GM18511 (cell line): ENCODE measurements at regions not wholly inside any gene's neighbourhood (a gene's known extent, or its start where the extent isn't known, plus 50 kb on each side); places are given as distances from the start of the nearest gene placed in this dataset.

ENCODE experiments used
- ATAC-seq: cut with Tn5 transposase; IDR thresholded peaks from one replicate; pipeline ENCODE4 v1.9.1; 2021; ENCODE audit warnings: mild to moderate bottlenecking, moderate library complexity; ENCODE audit not compliant: unreplicated experiment

- ATAC-seq, result no peak
Observed at GRCh38 chr6:76702187-76702586, 629.7 kb upstream of the IMPG1 start.

GRCh38 chr6:76701610-76702009 is 629.1 kb upstream of the IMPG1 start:
- ATAC-seq, result no peak

- ATAC-seq, result no peak
Observed at GRCh38 chr6:76697585-76697984, 625.1 kb upstream of the IMPG1 start.

GRCh38 chr6:76694795-76695194 is 622.3 kb upstream of the IMPG1 start:
- no peak for ATAC-seq

- no peak for ATAC-seq
Observed at GRCh38 chr6:76684875-76685274, 612.4 kb upstream of the IMPG1 start.

- no peak for ATAC-seq
Observed at GRCh38 chr6:76683985-76684384, 611.5 kb upstream of the IMPG1 start.

GRCh38 chr6:76682842-76683241 is 610.4 kb upstream of the IMPG1 start:
- ATAC-seq, result peak; percentile 68

GRCh38 chr6:76681781-76682180 is 609.3 kb upstream of the IMPG1 start:
- ATAC-seq, result no peak

GRCh38 chr6:76677017-76677416 is 604.6 kb upstream of the IMPG1 start:
- no peak for ATAC-seq

GRCh38 chr6:76671751-76672150 is 599.3 kb upstream of the IMPG1 start:
- no peak for ATAC-seq

GRCh38 chr6:76644231-76644630 is 571.8 kb upstream of the IMPG1 start:
- ATAC-seq, result no peak

GRCh38 chr6:76639941-76640340 is 567.5 kb upstream of the IMPG1 start:
- ATAC-seq, result no peak

GRCh38 chr6:76634695-76635094 is 562.2 kb upstream of the IMPG1 start:
- no peak for ATAC-seq

GRCh38 chr6:76633259-76633658 is 560.8 kb upstream of the IMPG1 start:
- ATAC-seq, result no peak

- ATAC-seq, result no peak
Observed at GRCh38 chr6:76631622-76632021, 559.2 kb upstream of the IMPG1 start.

GRCh38 chr6:76615395-76615794 is 542.9 kb upstream of the IMPG1 start:
- ATAC-seq, result no peak

GRCh38 chr6:76612954-76613353 is 540.5 kb upstream of the IMPG1 start:
- ATAC-seq, result no peak

GRCh38 chr6:76609160-76609559 is 536.7 kb upstream of the IMPG1 start:
- ATAC-seq, result no peak

- no peak for ATAC-seq
Observed at GRCh38 chr6:76594109-76594508, 521.6 kb upstream of the IMPG1 start.

GRCh38 chr6:76593668-76594067 is 521.2 kb upstream of the IMPG1 start:
- ATAC-seq, result no peak

- no peak for ATAC-seq
Observed at GRCh38 chr6:76592566-76592965, 520.1 kb upstream of the IMPG1 start.

GRCh38 chr6:76587271-76587670 is 514.8 kb upstream of the IMPG1 start:
- no peak for ATAC-seq

GRCh38 chr6:76584121-76584520 is 511.7 kb upstream of the IMPG1 start:
- ATAC-seq, result no peak

- ATAC-seq, result no peak
Observed at GRCh38 chr6:76578746-76579145, 506.3 kb upstream of the IMPG1 start.
